SK-N-MC (cell line): ENCODE measurements at regions not wholly inside any gene's neighbourhood (a gene's known extent, or its start where the extent isn't known, plus 50 kb on each side); places are given as distances from the start of the nearest gene placed in this dataset.

Source experiments
- EZH2 ChIP-seq: fragments of 200-600 bp; sonication (generic); IDR thresholded peaks from one replicate; pipeline ENCODE4 v1.6.1; 2017; ENCODE audit warnings: antibody characterized with exemption
- POLR2AphosphoS5 ChIP-seq: IDR thresholded peaks from 2 replicates; pipeline ENCODE4 v1.6.1; 2012; ENCODE audit warnings: mild to moderate bottlenecking, low read depth, low read length, borderline replicate concordance

DNA sequence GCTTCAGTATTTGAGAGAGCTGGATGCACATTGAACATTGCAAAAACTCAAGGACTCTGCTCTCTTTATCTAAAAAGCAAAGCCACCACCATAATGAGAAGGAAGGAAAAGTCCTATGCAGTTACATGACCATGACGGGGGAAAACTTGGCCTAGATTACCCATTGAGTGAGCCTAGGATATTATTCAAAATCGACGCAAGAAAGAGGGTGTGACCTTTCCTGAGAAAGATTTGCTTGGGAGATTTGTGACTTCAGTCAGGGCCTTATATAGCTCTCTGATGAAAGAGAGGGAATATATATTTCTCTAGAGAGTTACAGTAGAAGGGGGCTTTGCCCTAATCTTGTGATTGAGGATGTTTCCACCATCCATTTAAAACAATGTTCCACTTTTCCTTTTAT is 153.0 kb upstream of the DPYD start:
- TF ChIP-seq EZH2 (no peak), POLR2AphosphoS5 (no peak)
